PC-9 (cell line): ENCODE measurements at regions not wholly inside any gene's neighbourhood (a gene's known extent, or its start where the extent isn't known, plus 50 kb on each side); places are given as distances from the start of the nearest gene placed in this dataset.

Source experiments
- CTCF ChIP-seq: fragments of 200-600 bp; sonication (generic); conservative IDR thresholded peaks from 2 replicates; pipeline ENCODE4 v1.6.1; 2017; ENCODE audit warnings: mixed run types, antibody characterized with exemption, mild to moderate bottlenecking, moderate library complexity
- EZH2 ChIP-seq: fragments of 200-600 bp; sonication (generic); IDR thresholded peaks from 2 replicates; pipeline ENCODE4 v1.8.0; 2017; ENCODE audit warnings: antibody characterized with exemption, low read depth

GRCh38 chr10:128701837-128702236, 575.6 kb upstream of the MKI67 start:
- TF ChIP-seq CTCF: no peak
- TF ChIP-seq EZH2: no peak
